ENCODE measurements at regions not wholly inside any gene's neighbourhood (a gene's known extent, or its start where the extent isn't known, plus 50 kb on each side); places are given as distances from the start of the nearest gene placed in this dataset.

GRCh38 chr3:192057261-192057660 is 596.3 kb downstream of the PYDC2 start:
- TF ChIP-seq POLR2AphosphoS5 (IDR thresholded peaks at IDR 0.05; ENCODE audit: low read depth, low read length) (no peak), SIN3A (IDR thresholded peaks at IDR 0.05; ENCODE audit: borderline replicate concordance, insufficient read depth, low read depth, low read length) (no peak)
- H3K36me3 ChIP-seq (ENCODE audit: control insufficient read depth, insufficient read depth, low read length): no peaks in the 10 kb centered on the region
- no peak overlapping the region for H3K4me3 ChIP-seq (ENCODE audit: low read depth in 2 of 2, low read length in 2 of 2)
- CTCF ChIA-PET: no interaction called here
- H3K27me3 ChIP-seq (ENCODE audit: control insufficient read depth, insufficient read depth, low read length): no peaks in the 10 kb centered on the region
- POLR2A ChIA-PET: no interaction called here
- DNase-seq (ENCODE audit: low read depth, low spot score) (no peak), ATAC-seq (no peak)
- no TSS peak for BruUV-seq (replicated peaks)
- no peaks in the 10 kb centered on the region for H3K4me1 ChIP-seq (ENCODE audit: control insufficient read depth, insufficient read depth, low read length)
- peaks cover 2% of the 10 kb centered on the region; the same call in 1 of the 2 replicates for H3K9me3 ChIP-seq (ENCODE audit: control insufficient read depth, insufficient read depth, low read depth, low read length)
- intact Hi-C loops (cut with micrococcal nuclease; ENCODE audit: unreplicated experiment) (no loop called here), in situ Hi-C loops (cut with HindIII; ENCODE audit: low pct_unique_long_range_greater_than_20kb, low sequenced_read_pairs) (no loop called here)
- no peak overlapping the region for H3K27ac ChIP-seq (ENCODE audit: low read length)

- in situ Hi-C loops (cut with HindIII; ENCODE audit: low pct_unique_long_range_greater_than_20kb, low sequenced_read_pairs) (no loop called here), intact Hi-C loops (cut with micrococcal nuclease; ENCODE audit: unreplicated experiment) (no loop called here)
- no peaks in the 10 kb centered on the region for H3K36me3 ChIP-seq (ENCODE audit: control insufficient read depth, insufficient read depth, low read length)
- H3K4me1 ChIP-seq (ENCODE audit: control insufficient read depth, insufficient read depth, low read length): no peaks in the 10 kb centered on the region
- no peak for TF ChIP-seq CTCF (IDR thresholded peaks at IDR 0.05)
- no peak for TF ChIP-seq SIN3A (IDR thresholded peaks at IDR 0.05; ENCODE audit: borderline replicate concordance, insufficient read depth, low read depth, low read length)
- no peak for TF ChIP-seq TCF7L2 (IDR thresholded peaks at IDR 0.05; ENCODE audit: low read depth, low read length)
- no peak for TF ChIP-seq REST (IDR thresholded peaks at IDR 0.05; ENCODE audit: insufficient read depth in 1 of 2, low read depth in 2 of 2, low read length in 1 of 2)
- TF ChIP-seq POLR2AphosphoS5 (IDR thresholded peaks at IDR 0.05; ENCODE audit: low read depth, low read length): no peak
- no peak overlapping the region for H3K27ac ChIP-seq (ENCODE audit: low read length)
- ChIA-PET POLR2A (no interaction called here), CTCF (interaction anchor here (0.5 kb wide), 1 partner anchor 228 kb away, joined by 3 read pairs; no protein-coding TSS in a partner anchor)
- no peaks in the 10 kb centered on the region for H3K27me3 ChIP-seq (ENCODE audit: control insufficient read depth, insufficient read depth, low read length)
- ATAC-seq: no peak
- DNase-seq (ENCODE audit: low read depth, low spot score): no peak
- H3K9me3 ChIP-seq (ENCODE audit: control insufficient read depth, insufficient read depth, low read depth, low read length): peaks cover 2% of the 10 kb centered on the region; the same call in 1 of the 2 replicates
- H3K4me3 ChIP-seq (ENCODE audit: low read depth in 2 of 2, low read length in 2 of 2): no peak overlapping the region
- no TSS peak for BruUV-seq (replicated peaks)
Observed at GRCh38 chr3:192060160-192060781, 599.3 kb downstream of the PYDC2 start.

- Histone ChIP-seq H3K4me1 (ENCODE audit: control insufficient read depth, insufficient read depth, low read length) (no peaks in the 10 kb centered on the region), H3K36me3 (ENCODE audit: control insufficient read depth, insufficient read depth, low read length) (no peaks in the 10 kb centered on the region), H3K27me3 (ENCODE audit: control insufficient read depth, insufficient read depth, low read length) (no peaks in the 10 kb centered on the region), H3K4me3 (ENCODE audit: low read depth in 2 of 2, low read length in 2 of 2) (no peak overlapping the region), H3K9me3 (ENCODE audit: control insufficient read depth, insufficient read depth, low read depth, low read length) (peaks cover 2% of the 10 kb centered on the region; the same call in 1 of the 2 replicates), H3K27ac (ENCODE audit: low read length) (no peak overlapping the region)
- ChIA-PET POLR2A (no interaction called here), CTCF (no interaction called here)
- TF ChIP-seq TCF7L2 (IDR thresholded peaks at IDR 0.05; ENCODE audit: low read depth, low read length): no peak
- TF ChIP-seq POLR2AphosphoS5 (IDR thresholded peaks at IDR 0.05; ENCODE audit: low read depth, low read length): no peak
- TF ChIP-seq CTCF (IDR thresholded peaks at IDR 0.05): no peak
- no peak for TF ChIP-seq SIN3A (IDR thresholded peaks at IDR 0.05; ENCODE audit: borderline replicate concordance, insufficient read depth, low read depth, low read length)
- TF ChIP-seq REST (IDR thresholded peaks at IDR 0.05; ENCODE audit: insufficient read depth in 1 of 2, low read depth in 2 of 2, low read length in 1 of 2): no peak
- no TSS peak for BruUV-seq (replicated peaks)
- in situ Hi-C loops (cut with HindIII; ENCODE audit: low pct_unique_long_range_greater_than_20kb, low sequenced_read_pairs) (no loop called here), intact Hi-C loops (cut with micrococcal nuclease; ENCODE audit: unreplicated experiment) (no loop called here)
- no peak for ATAC-seq
- DNase-seq (ENCODE audit: low read depth, low spot score): no peak
Observed at GRCh38 chr3:192061426-192061825, 600.5 kb downstream of the PYDC2 start.

Data from Panc1 (cell line).